SK-N-SH treated with all-trans-retinoic acid at 6 μM for 48 hours (cell line): ENCODE measurements at regions not wholly inside any gene's neighbourhood (a gene's known extent, or its start where the extent isn't known, plus 50 kb on each side); places are given as distances from the start of the nearest gene placed in this dataset.

Experiments
- ATAC-seq: fragments of 200-7000 bp; cut with Tn5 transposase; 3 replicates; pipeline ENCODE4 v1.9.1; 2020; ENCODE audit warnings: mild to moderate bottlenecking, moderate library complexity
- ARNTL ChIP-seq: fragments of 450-650 bp; formaldehyde crosslinking; IDR thresholded peaks from 2 replicates; pipeline ENCODE4 v1.5.0; 2020; ENCODE audit warnings: low read depth, mild to moderate bottlenecking, moderate library complexity, borderline replicate concordance
- BACH2 ChIP-seq: fragments of 250-450 bp; sonication (Bioruptor Pico); IDR thresholded peaks from 2 replicates; pipeline ENCODE4 v1.9.0; 2021; ENCODE audit warnings: mild to moderate bottlenecking, borderline replicate concordance
- CREB5 ChIP-seq: fragments of 250-450 bp; sonication (Bioruptor Pico); IDR thresholded peaks from 2 replicates; pipeline ENCODE4 v1.5.1; 2020; ENCODE audit warnings: low read depth, mild to moderate bottlenecking, moderate library complexity
- CSDC2 ChIP-seq: fragments of 250-450 bp; sonication (Bioruptor Pico); IDR thresholded peaks from 2 replicates; pipeline ENCODE4 v1.5.0; 2020; ENCODE audit warnings: mild to moderate bottlenecking, moderate library complexity
- CSRNP3 ChIP-seq: fragments of 250-450 bp; sonication (Bioruptor Pico); IDR thresholded peaks from 2 replicates; pipeline ENCODE4 v1.5.1; 2021; ENCODE audit warnings: mild to moderate bottlenecking, moderate library complexity
- ESRRG ChIP-seq: fragments of 250-450 bp; sonication (Bioruptor Pico); IDR thresholded peaks from 2 replicates; pipeline ENCODE4 v1.6.1; 2021; ENCODE audit warnings: mild to moderate bottlenecking
- GLIS3 ChIP-seq: fragments of 250-450 bp; sonication (Bioruptor Pico); IDR thresholded peaks from 2 replicates; pipeline ENCODE4 v1.5.0; 2020; ENCODE audit warnings: mild to moderate bottlenecking, moderate library complexity
- ISL1 ChIP-seq: fragments of 250-450 bp; sonication (Bioruptor Pico); IDR thresholded peaks from 2 replicates; pipeline ENCODE4 v2.1.2; 2022; ENCODE audit warnings: mild to moderate bottlenecking, moderate library complexity
- PATZ1 ChIP-seq: fragments of 250-450 bp; sonication (Bioruptor Pico); IDR thresholded peaks from 2 replicates; pipeline ENCODE4 v1.8.0; 2020; ENCODE audit warnings: mild to moderate bottlenecking, moderate library complexity, borderline replicate concordance
- POU6F1 ChIP-seq: fragments of 250-450 bp; sonication (Bioruptor Pico); IDR thresholded peaks from 2 replicates; pipeline ENCODE4 v1.8.0; 2021; ENCODE audit warnings: low read depth, mild to moderate bottlenecking, moderate library complexity, borderline replicate concordance
- PPARA ChIP-seq: fragments of 250-450 bp; sonication (Bioruptor Pico); IDR thresholded peaks from 2 replicates; pipeline ENCODE4 v1.5.0; 2020; ENCODE audit warnings: mild to moderate bottlenecking, borderline replicate concordance
- RARB ChIP-seq: fragments of 250-450 bp; sonication (Bioruptor Pico); IDR thresholded peaks from 2 replicates; pipeline ENCODE4 v1.8.0; 2021; ENCODE audit warnings: mild to moderate bottlenecking, moderate library complexity
- SNAI2 ChIP-seq: fragments of 250-450 bp; sonication (Bioruptor Pico); IDR thresholded peaks from 2 replicates; pipeline ENCODE4 v1.5.0; 2020; ENCODE audit warnings: mild to moderate bottlenecking, moderate library complexity
- TCF4 ChIP-seq: fragments of 250-450 bp; sonication (Bioruptor Pico); IDR thresholded peaks from 2 replicates; pipeline ENCODE4 v1.8.0; 2021; ENCODE audit warnings: mild to moderate bottlenecking, moderate library complexity, borderline replicate concordance
- TOX ChIP-seq: fragments of 250-450 bp; sonication (Bioruptor Pico); IDR thresholded peaks from 2 replicates; pipeline ENCODE4 v1.8.0; 2021; ENCODE audit warnings: mild to moderate bottlenecking, moderate library complexity, borderline replicate concordance
- TSHZ2 ChIP-seq: fragments of 250-450 bp; sonication (Bioruptor Pico); IDR thresholded peaks from 2 replicates; pipeline ENCODE4 v1.5.0; 2020; ENCODE audit warnings: mild to moderate bottlenecking, moderate library complexity
- ZC3H10 ChIP-seq: fragments of 250-450 bp; sonication (Bioruptor Pico); IDR thresholded peaks from 2 replicates; pipeline ENCODE4 v1.5.1; 2021; ENCODE audit warnings: mild to moderate bottlenecking, moderate library complexity
- ZFP3 ChIP-seq: fragments of 250-450 bp; sonication (Bioruptor Pico); IDR thresholded peaks from 2 replicates; pipeline ENCODE4 v1.5.0; 2020; ENCODE audit warnings: mild to moderate bottlenecking, moderate library complexity
- ZFP30 ChIP-seq: fragments of 450-650 bp; formaldehyde crosslinking; IDR thresholded peaks from 2 replicates; pipeline ENCODE4 v1.5.0; 2022; ENCODE audit warnings: mild to moderate bottlenecking, moderate library complexity
- ZNF565 ChIP-seq: fragments of 450-650 bp; formaldehyde crosslinking; conservative IDR thresholded peaks from 2 replicates; pipeline ENCODE4 v1.5.0; 2020; ENCODE audit warnings: low read depth, mild to moderate bottlenecking, moderate library complexity
- ZNF70 ChIP-seq: fragments of 450-650 bp; formaldehyde crosslinking; IDR thresholded peaks from 2 replicates; pipeline ENCODE4 v1.5.0; 2020; ENCODE audit warnings: mild to moderate bottlenecking, moderate library complexity
- ZNF8 ChIP-seq: fragments of 450-650 bp; formaldehyde crosslinking; IDR thresholded peaks from 2 replicates; pipeline ENCODE4 v1.5.0; 2020; ENCODE audit warnings: mild to moderate bottlenecking, moderate library complexity

GRCh38 chr15:62726461-62726860 lies 316.1 kb upstream of the TPM1 start:
- TF ChIP-seq ISL1 (no peak), ZNF565 (no peak), SNAI2 (CRISPR knock-in tag) (no peak), TSHZ2 (no peak), ZFP3 (CRISPR knock-in tag) (no peak), ZNF70 (CRISPR knock-in tag) (no peak), TCF4 (CRISPR knock-in tag) (no peak), BACH2 (CRISPR knock-in tag) (no peak), CSRNP3 (CRISPR knock-in tag) (no peak), ESRRG (CRISPR knock-in tag) (no peak), ZC3H10 (CRISPR knock-in tag) (no peak), PPARA (CRISPR knock-in tag) (no peak), CSDC2 (CRISPR knock-in tag) (no peak), CREB5 (CRISPR knock-in tag) (no peak), RARB (CRISPR knock-in tag) (no peak), PATZ1 (no peak), GLIS3 (CRISPR knock-in tag) (no peak), TOX (CRISPR knock-in tag) (no peak), POU6F1 (CRISPR knock-in tag) (no peak)
- no peak for ATAC-seq

- ATAC-seq = no peak
- TF ChIP-seq RARB (CRISPR knock-in tag) (no peak), TSHZ2 (no peak), ZNF8 (CRISPR knock-in tag) (no peak), ISL1 (no peak), ZNF565 (no peak), ZC3H10 (CRISPR knock-in tag) (no peak), CSDC2 (CRISPR knock-in tag) (no peak), CSRNP3 (CRISPR knock-in tag) (no peak), TOX (CRISPR knock-in tag) (no peak), CREB5 (CRISPR knock-in tag) (no peak), ARNTL (CRISPR knock-in tag) (no peak), POU6F1 (CRISPR knock-in tag) (no peak), ZFP30 (CRISPR knock-in tag) (no peak)
Measured at GRCh38 chr15:62727501-62727900, 315.0 kb upstream of the TPM1 start.
